ENCODE measurements at regions not wholly inside any gene's neighbourhood (a gene's known extent, or its start where the extent isn't known, plus 50 kb on each side); places are given as distances from the start of the nearest gene placed in this dataset.

DNA sequence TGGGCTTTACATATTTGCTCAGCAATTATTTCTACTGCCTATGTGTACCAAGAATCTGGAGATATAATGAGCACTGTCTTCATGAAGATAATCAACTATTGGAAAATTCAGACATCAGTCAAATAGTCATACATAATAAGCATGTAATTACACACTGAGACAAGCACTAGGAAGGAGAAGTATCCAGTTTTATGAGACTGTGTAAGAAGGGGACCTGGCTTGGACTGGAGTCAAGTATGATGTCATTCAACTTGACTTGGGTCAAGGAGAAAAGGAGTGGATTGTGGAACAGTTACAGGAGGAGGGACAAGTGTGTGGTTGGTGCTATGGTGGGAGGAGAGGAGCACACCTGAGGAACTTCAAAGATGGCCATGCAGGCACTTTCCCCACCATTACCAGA, 419.8 kb upstream of the TRIB2 start:
- TF ChIP-seq POLR2AphosphoS5 (IDR thresholded peaks at IDR 0.05), result no peak
- TF ChIP-seq, protein P1, sequence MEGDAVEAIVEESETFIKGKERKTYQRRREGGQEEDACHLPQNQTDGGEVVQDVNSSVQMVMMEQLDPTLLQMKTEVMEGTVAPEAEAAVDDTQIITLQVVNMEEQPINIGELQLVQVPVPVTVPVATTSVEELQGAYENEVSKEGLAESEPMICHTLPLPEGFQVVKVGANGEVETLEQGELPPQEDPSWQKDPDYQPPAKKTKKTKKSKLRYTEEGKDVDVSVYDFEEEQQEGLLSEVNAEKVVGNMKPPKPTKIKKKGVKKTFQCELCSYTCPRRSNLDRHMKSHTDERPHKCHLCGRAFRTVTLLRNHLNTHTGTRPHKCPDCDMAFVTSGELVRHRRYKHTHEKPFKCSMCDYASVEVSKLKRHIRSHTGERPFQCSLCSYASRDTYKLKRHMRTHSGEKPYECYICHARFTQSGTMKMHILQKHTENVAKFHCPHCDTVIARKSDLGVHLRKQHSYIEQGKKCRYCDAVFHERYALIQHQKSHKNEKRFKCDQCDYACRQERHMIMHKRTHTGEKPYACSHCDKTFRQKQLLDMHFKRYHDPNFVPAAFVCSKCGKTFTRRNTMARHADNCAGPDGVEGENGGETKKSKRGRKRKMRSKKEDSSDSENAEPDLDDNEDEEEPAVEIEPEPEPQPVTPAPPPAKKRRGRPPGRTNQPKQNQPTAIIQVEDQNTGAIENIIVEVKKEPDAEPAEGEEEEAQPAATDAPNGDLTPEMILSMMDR (IDR thresholded peaks at IDR 0.05), result no peak
